Brain microvascular endothelial cell (primary cell): ENCODE measurements at regions not wholly inside any gene's neighbourhood (a gene's known extent, or its start where the extent isn't known, plus 50 kb on each side); places are given as distances from the start of the nearest gene placed in this dataset.

Experiments
- DNase-seq: peaks from one replicate; pipeline ENCODE4 v3.0.0-alpha.2; 2020
- H3K27ac ChIP-seq: fragments of 250-450 bp; sonication (Bioruptor Pico); 2 replicates; pipeline ENCODE4 v1.5.1; 2020; ENCODE audit warnings: mild to moderate bottlenecking, moderate library complexity
- H3K27me3 ChIP-seq: fragments of 250-450 bp; sonication (Bioruptor Pico); replicated peaks from 2 replicates; pipeline ENCODE4 v1.5.1; 2020; ENCODE audit warnings: mild to moderate bottlenecking
- H3K36me3 ChIP-seq: fragments of 250-450 bp; sonication (Bioruptor Pico); replicated peaks from 2 replicates; pipeline ENCODE4 v1.5.1; 2020; ENCODE audit warnings: mild to moderate bottlenecking
- H3K4me3 ChIP-seq: 2 replicates; pipeline ENCODE4 v1.5.1; 2011; ENCODE audit warnings: low read depth, mild to moderate bottlenecking, control low read depth, low read length, moderate library complexity
- CTCF ChIP-seq: IDR thresholded peaks from 2 replicates; pipeline ENCODE4 v1.5.1; 2011; ENCODE audit warnings: low read depth, mild to moderate bottlenecking, moderate library complexity, low read length, control low read depth, inconsistent platforms; ENCODE audit errors: missing control alignments
- in situ Hi-C: cut with HindIII; loops from 2 replicates; pipeline ENCODE4 v1.10.0; 2017; ENCODE audit warnings: low sequenced_read_pairs, low pct_ligation_motif_present

- in situ Hi-C loops: no loop called here
- H3K4me3 ChIP-seq: no peak overlapping the region
- no peaks in the 10 kb centered on the region for H3K36me3 ChIP-seq
- H3K27me3 ChIP-seq: peaks cover 3% of the 10 kb centered on the region
- no peak for TF ChIP-seq CTCF
- no peak for DNase-seq
- no peak overlapping the region for H3K27ac ChIP-seq
These were observed 176.0 kb upstream of the WDFY3 start for GRCh38 chr4:85142451-85142850.

- Histone ChIP-seq H3K4me3 (no peak overlapping the region), H3K27me3 (no peaks in the 10 kb centered on the region), H3K36me3 (no peaks in the 10 kb centered on the region), H3K27ac (no peak overlapping the region)
- in situ Hi-C loops: no loop called here
- DNase-seq: peak; percentile 59
- TF ChIP-seq CTCF: peak; percentile 61
These were observed 181.1 kb upstream of the WDFY3 start for GRCh38 chr4:85147481-85148076.

- TF ChIP-seq CTCF: no peak
- peak; percentile 2 for DNase-seq
- H3K27me3 ChIP-seq: no peaks in the 10 kb centered on the region
- H3K27ac ChIP-seq: no peak overlapping the region
- no peaks in the 10 kb centered on the region for H3K36me3 ChIP-seq
- in situ Hi-C loops: no loop called here
- no peak overlapping the region for H3K4me3 ChIP-seq
These were observed 183.2 kb upstream of the WDFY3 start for GRCh38 chr4:85149676-85150075.

- in situ Hi-C loops: no loop called here
- no peak for DNase-seq
These were observed 184.9 kb upstream of the WDFY3 start for GRCh38 chr4:85151371-85151770.

GRCh38 chr4:85151786-85152185 lies 185.3 kb upstream of the WDFY3 start:
- Histone ChIP-seq H3K27ac (no peak overlapping the region), H3K36me3 (no peaks in the 10 kb centered on the region), H3K4me3 (no peak overlapping the region), H3K27me3 (no peaks in the 10 kb centered on the region)
- TF ChIP-seq CTCF: no peak
- DNase-seq: no peak
- in situ Hi-C loops: no loop called here

More at GRCh38 chr4:85151371-85151770, 184.9 kb upstream of the WDFY3 start:
- no peak for TF ChIP-seq CTCF
- Histone ChIP-seq H3K4me3 (no peak overlapping the region), H3K36me3 (no peaks in the 10 kb centered on the region), H3K27me3 (no peaks in the 10 kb centered on the region), H3K27ac (no peak overlapping the region)

GRCh38 chr4:85152480-85152879 lies 186.0 kb upstream of the WDFY3 start:
- H3K27ac ChIP-seq: no peak overlapping the region
- no peak for DNase-seq
- no peaks in the 10 kb centered on the region for H3K27me3 ChIP-seq
- in situ Hi-C loops: no loop called here
- no peak overlapping the region for H3K4me3 ChIP-seq
- no peaks in the 10 kb centered on the region for H3K36me3 ChIP-seq
- no peak for TF ChIP-seq CTCF
